ENCODE measurements at regions not wholly inside any gene's neighbourhood (a gene's known extent, or its start where the extent isn't known, plus 50 kb on each side); places are given as distances from the start of the nearest gene placed in this dataset.

GRCh38 chr11:19525714-19526113, 186.9 kb upstream of the NAV2 start:
- TF ChIP-seq CTCF (conservative IDR thresholded peaks at IDR 0.05; ENCODE audit: low read depth, low read length) (no peak), EZH2 (IDR thresholded peaks at IDR 0.05; ENCODE audit: borderline replicate concordance, low read depth, low read length, poor library complexity, severe bottlenecking) (no peak)

Data from A673 (cell line).